Activated B cell treated with CpG ODN at 0.5 μM for 24 hours (primary cell): ENCODE measurements at regions not wholly inside any gene's neighbourhood (a gene's known extent, or its start where the extent isn't known, plus 50 kb on each side); places are given as distances from the start of the nearest gene placed in this dataset.

Experiments used
- ATAC-seq: fragments of 200-7000 bp; cut with Tn5 transposase; one replicate; pipeline ENCODE4 v1.10.0; 2021; ENCODE audit warnings: low read depth, mild to moderate bottlenecking, moderate library complexity
- CTCF ChIA-PET: fragments of 350-600 bp; sonication (Branson Sonifier 250); formaldehyde crosslinking; loops from one replicate; lab custom pipeline; 2021; ENCODE audit warnings: antibody characterized with exemption; lab: Charles Lee
- POLR2A ChIA-PET: fragments of 350-600 bp; sonication (Branson Sonifier 250); formaldehyde crosslinking; loops from one replicate; lab custom pipeline; 2021; ENCODE audit warnings: antibody characterized with exemption; lab: Charles Lee
- DNase-seq: peaks from one replicate; pipeline ENCODE4 v3.0.0; 2022
- H3K27ac Mint-ChIP-seq: one replicate; pipeline ENCODE4 v1.8.0; 2020; ENCODE audit warnings: mixed read lengths
- H3K27me3 Mint-ChIP-seq: one replicate; pipeline ENCODE4 v1.8.0; 2021; ENCODE audit warnings: mixed read lengths
- H3K36me3 Mint-ChIP-seq: one replicate; pipeline ENCODE4 v1.8.0; 2021; ENCODE audit warnings: low read depth, mixed read lengths
- H3K4me1 Mint-ChIP-seq: one replicate; pipeline ENCODE4 v1.8.0; 2021; ENCODE audit warnings: mixed read lengths
- H3K4me3 Mint-ChIP-seq: one replicate; pipeline ENCODE4 v1.8.0; 2020; ENCODE audit warnings: mild to moderate bottlenecking, mixed read lengths
- H3K9me3 Mint-ChIP-seq: one replicate; pipeline ENCODE4 v1.8.0; 2020; ENCODE audit warnings: mixed read lengths
- CTCF ChIP-seq: fragments of 200-600 bp; IDR thresholded peaks from one replicate; pipeline ENCODE4 v1.8.0; 2022; ENCODE audit warnings: antibody characterized with exemption, mild to moderate bottlenecking
- intact Hi-C: fragments of 100-400 bp; cut with micrococcal nuclease; formaldehyde crosslinking; loops from one replicate; pipeline ENCODE4 v1.15.1; 2024

- ChIA-PET POLR2A (no interaction called here), CTCF (no interaction called here)
Observed at GRCh38 chr6:33927616-33928015, 123.8 kb upstream of the MLN start.

GRCh38 chr6:33927112-33927511, 123.3 kb upstream of the MLN start:
- H3K9me3 Mint-ChIP-seq: no peaks in the 10 kb centered on the region
- no peaks in the 10 kb centered on the region for H3K36me3 Mint-ChIP-seq
- peaks cover 3% of the 10 kb centered on the region for H3K27me3 Mint-ChIP-seq
- no peak for TF ChIP-seq CTCF
- no peak overlapping the region for H3K4me3 Mint-ChIP-seq
- no peak for ATAC-seq
- no peak for DNase-seq
- H3K4me1 Mint-ChIP-seq: peaks cover 9% of the 10 kb centered on the region
- ChIA-PET CTCF (no interaction called here), POLR2A (no interaction called here)
- intact Hi-C loops: no loop called here
- no peak overlapping the region for H3K27ac Mint-ChIP-seq

More at GRCh38 chr6:33927616-33928015, 123.8 kb upstream of the MLN start:
- Mint-ChIP-seq H3K4me3 (no peak overlapping the region), H3K36me3 (no peaks in the 10 kb centered on the region), H3K9me3 (no peaks in the 10 kb centered on the region), H3K4me1 (peaks cover 9% of the 10 kb centered on the region), H3K27me3 (peaks cover 7% of the 10 kb centered on the region), H3K27ac (no peak overlapping the region)
- intact Hi-C loops: no loop called here
- no peak for ATAC-seq
- no peak for DNase-seq
- TF ChIP-seq CTCF: no peak

- H3K4me3 Mint-ChIP-seq: no peak overlapping the region
- no peaks in the 10 kb centered on the region for H3K36me3 Mint-ChIP-seq
- no peak for DNase-seq
- intact Hi-C loops: no loop called here
- H3K27ac Mint-ChIP-seq: no peak overlapping the region
- peaks cover 9% of the 10 kb centered on the region for H3K4me1 Mint-ChIP-seq
- TF ChIP-seq CTCF: no peak
- ATAC-seq: no peak
- no peaks in the 10 kb centered on the region for H3K9me3 Mint-ChIP-seq
- ChIA-PET CTCF (no interaction called here), POLR2A (no interaction called here)
- peaks cover 3% of the 10 kb centered on the region for H3K27me3 Mint-ChIP-seq
Observed at GRCh38 chr6:33926451-33926850, 122.6 kb upstream of the MLN start.

- intact Hi-C loops: no loop called here
- Mint-ChIP-seq H3K27me3 (peaks cover under 1% of the 10 kb centered on the region), H3K36me3 (no peaks in the 10 kb centered on the region), H3K4me1 (peaks cover 9% of the 10 kb centered on the region), H3K27ac (no peak overlapping the region), H3K4me3 (no peak overlapping the region), H3K9me3 (no peaks in the 10 kb centered on the region)
- ATAC-seq (no peak), DNase-seq (no peak)
- ChIA-PET CTCF (no interaction called here), POLR2A (no interaction called here)
- TF ChIP-seq CTCF: no peak
Observed at GRCh38 chr6:33925936-33926335, 122.1 kb upstream of the MLN start.

- no peak for DNase-seq
- ChIA-PET CTCF (no interaction called here), POLR2A (no interaction called here)
- ATAC-seq: no peak
- Mint-ChIP-seq H3K9me3 (no peaks in the 10 kb centered on the region), H3K4me3 (no peak overlapping the region), H3K4me1 (peaks cover 4% of the 10 kb centered on the region), H3K27me3 (no peaks in the 10 kb centered on the region), H3K27ac (no peak overlapping the region), H3K36me3 (no peaks in the 10 kb centered on the region)
- no peak for TF ChIP-seq CTCF
- intact Hi-C loops: no loop called here
Observed at GRCh38 chr6:33925210-33925609, 121.4 kb upstream of the MLN start.
